Astrocyte (in vitro differentiated cells and primary cell): ENCODE measurements at regions not wholly inside any gene's neighbourhood (a gene's known extent, or its start where the extent isn't known, plus 50 kb on each side); places are given as distances from the start of the nearest gene placed in this dataset.

Experiments used
- DNase-seq: peaks from one replicate; pipeline ENCODE4 v3.0.0-alpha.2; 2010; ENCODE audit warnings: low read depth
- FAIRE-seq: peaks from 2 replicates; lab custom pipeline; 2011; peaks lifted over from hg19 to GRCh38; lab: Jason Lieb, UNC
- H2AFZ ChIP-seq: 2 replicates; pipeline ENCODE4 v1.6.0; 2012; ENCODE audit warnings: low read depth, low read length, inconsistent platforms
- H3K27ac ChIP-seq: 2 replicates; pipeline ENCODE4 v1.5.1; 2011; ENCODE audit warnings: low read depth, low read length, inconsistent platforms
- H3K27me3 ChIP-seq: 2 replicates; pipeline ENCODE4 v1.6.0; 2011; ENCODE audit warnings: low read length, inconsistent platforms; ENCODE audit not compliant: insufficient read depth
- H3K36me3 ChIP-seq: 2 replicates; pipeline ENCODE4 v1.5.1; 2011; ENCODE audit warnings: low read length, inconsistent platforms; ENCODE audit not compliant: insufficient read depth
- H3K4me1 ChIP-seq: 2 replicates; pipeline ENCODE4 v1.5.1; 2011; ENCODE audit warnings: low read length, inconsistent platforms; ENCODE audit not compliant: insufficient read depth
- H3K4me2 ChIP-seq: 2 replicates; pipeline ENCODE4 v1.6.0; 2012; ENCODE audit warnings: low read length, inconsistent platforms
- H3K4me3 ChIP-seq: 2 replicates; pipeline ENCODE4 v1.5.1; 2011; ENCODE audit warnings: low read depth, mild to moderate bottlenecking, low read length, inconsistent platforms; ENCODE audit not compliant: insufficient read depth
- H3K79me2 ChIP-seq: 2 replicates; pipeline ENCODE4 v1.6.0; 2012; ENCODE audit warnings: mild to moderate bottlenecking, low read length, inconsistent platforms; ENCODE audit not compliant: insufficient read depth
- H3K9ac ChIP-seq: 2 replicates; pipeline ENCODE4 v1.6.0; 2012; ENCODE audit warnings: mild to moderate bottlenecking, low read length, inconsistent platforms
- H3K9me3 ChIP-seq: 2 replicates; pipeline ENCODE4 v1.5.1; 2012; ENCODE audit warnings: low read depth, mild to moderate bottlenecking, low read length, inconsistent platforms; ENCODE audit not compliant: insufficient read depth
- H4K20me1 ChIP-seq: 2 replicates; pipeline ENCODE4 v1.6.0; 2012; ENCODE audit warnings: low read length, inconsistent platforms; ENCODE audit not compliant: insufficient read depth
- H3K27ac Mint-ChIP-seq: one replicate; pipeline ENCODE4 v1.8.0; 2021; ENCODE audit warnings: mild to moderate bottlenecking, mixed read lengths; ENCODE audit not compliant: unreplicated experiment
- H3K27me3 Mint-ChIP-seq: one replicate; pipeline ENCODE4 v1.8.0; 2021; ENCODE audit warnings: low read depth, mixed read lengths; ENCODE audit not compliant: unreplicated experiment
- H3K36me3 Mint-ChIP-seq: one replicate; pipeline ENCODE4 v1.8.0; 2021; ENCODE audit warnings: low read depth, mixed read lengths; ENCODE audit not compliant: unreplicated experiment
- H3K4me1 Mint-ChIP-seq: one replicate; pipeline ENCODE4 v1.8.0; 2021; ENCODE audit warnings: low read depth, mixed read lengths; ENCODE audit not compliant: unreplicated experiment
- H3K4me3 Mint-ChIP-seq: one replicate; pipeline ENCODE4 v1.8.0; 2021; ENCODE audit warnings: mild to moderate bottlenecking, moderate library complexity, mixed read lengths; ENCODE audit not compliant: unreplicated experiment
- H3K9me3 Mint-ChIP-seq: one replicate; pipeline ENCODE4 v1.8.0; 2021; ENCODE audit warnings: mild to moderate bottlenecking, mixed read lengths; ENCODE audit not compliant: unreplicated experiment
- CTCF ChIP-seq: IDR thresholded peaks from 2 replicates; pipeline ENCODE4 v1.5.1; 2011; ENCODE audit warnings: low read depth, mild to moderate bottlenecking, inconsistent platforms, low read length, moderate library complexity; ENCODE audit not compliant: insufficient read depth
- EZH2 ChIP-seq: IDR thresholded peaks from 2 replicates; pipeline ENCODE4 v1.6.1; 2012; ENCODE audit warnings: mild to moderate bottlenecking, low read length, inconsistent platforms; ENCODE audit not compliant: insufficient read depth

- Histone ChIP-seq H3K9ac (no peak overlapping the region), H3K27ac (no peak overlapping the region), H3K4me2 (no peak overlapping the region), H2AFZ (no peak overlapping the region), H3K4me1 (no peaks in the 10 kb centered on the region), H3K79me2 (no peaks in the 10 kb centered on the region), H3K36me3 (no peaks in the 10 kb centered on the region), H4K20me1 (no peaks in the 10 kb centered on the region), H3K9me3 (no peaks in the 10 kb centered on the region), H3K4me3 (no peak overlapping the region), H3K27me3 (no peaks in the 10 kb centered on the region)
- Mint-ChIP-seq H3K27ac (no peak overlapping the region), H3K4me3 (no peak overlapping the region), H3K36me3 (no peaks in the 10 kb centered on the region), H3K4me1 (peaks cover 6% of the 10 kb centered on the region), H3K27me3 (peaks cover 10% of the 10 kb centered on the region), H3K9me3 (peaks cover 1% of the 10 kb centered on the region)
- FAIRE-seq (no peak), DNase-seq (no peak)
- TF ChIP-seq EZH2, result no peak
- TF ChIP-seq CTCF, result no peak
Measured at GRCh38 chr6:122059918-122060317, 339.5 kb upstream of the HSF2 start.

DNA sequence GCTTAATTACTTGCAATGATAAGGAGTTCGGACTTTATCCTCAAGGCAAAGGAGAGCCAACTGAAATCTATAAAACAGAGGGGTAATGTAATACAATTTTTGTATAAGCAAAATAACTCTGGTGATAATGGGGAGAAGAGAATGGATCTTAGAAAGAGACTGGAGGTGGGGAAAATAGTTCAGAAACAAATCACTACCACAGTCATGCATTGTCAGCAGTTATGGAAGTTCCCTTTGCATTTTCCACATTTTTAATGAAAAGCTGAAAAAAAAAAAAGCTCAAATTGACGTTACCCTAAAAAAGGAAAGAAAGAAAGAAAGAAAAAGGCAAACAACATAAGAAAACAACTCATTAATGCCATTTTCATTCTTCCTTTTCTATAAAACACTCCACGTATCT lies 337.6 kb upstream of the HSF2 start:
- Histone ChIP-seq H2AFZ (no peak overlapping the region), H3K4me3 (no peak overlapping the region), H3K27ac (no peak overlapping the region), H3K36me3 (no peaks in the 10 kb centered on the region), H3K9me3 (no peaks in the 10 kb centered on the region), H3K27me3 (no peaks in the 10 kb centered on the region), H3K9ac (no peak overlapping the region), H3K79me2 (no peaks in the 10 kb centered on the region), H4K20me1 (no peaks in the 10 kb centered on the region), H3K4me2 (no peak overlapping the region), H3K4me1 (no peaks in the 10 kb centered on the region)
- peak; percentile 52 for DNase-seq
- H3K27ac Mint-ChIP-seq, result no peak overlapping the region
- peaks cover 6% of the 10 kb centered on the region for H3K4me1 Mint-ChIP-seq
- peaks cover 1% of the 10 kb centered on the region for H3K9me3 Mint-ChIP-seq
- no peak for FAIRE-seq
- no peaks in the 10 kb centered on the region for H3K36me3 Mint-ChIP-seq
- TF ChIP-seq EZH2 (no peak), CTCF (no peak)
- peaks cover 6% of the 10 kb centered on the region for H3K27me3 Mint-ChIP-seq
- peak overlapping the region; percentile 3 for H3K4me3 Mint-ChIP-seq

GRCh38 chr6:122063076-122063475 lies 336.4 kb upstream of the HSF2 start:
- no peak overlapping the region for H3K27ac Mint-ChIP-seq
- H3K27me3 Mint-ChIP-seq, result peaks cover 3% of the 10 kb centered on the region
- peaks cover 6% of the 10 kb centered on the region for H3K4me1 Mint-ChIP-seq

More at GRCh38 chr6:122063076-122063475, 336.4 kb upstream of the HSF2 start:
- Mint-ChIP-seq H3K9me3 (peaks cover 1% of the 10 kb centered on the region), H3K36me3 (no peaks in the 10 kb centered on the region), H3K4me3 (no peak overlapping the region)
- TF ChIP-seq EZH2 (no peak), CTCF (no peak)
- Histone ChIP-seq H3K4me3 (no peak overlapping the region), H3K4me1 (no peaks in the 10 kb centered on the region), H3K36me3 (no peaks in the 10 kb centered on the region), H2AFZ (no peak overlapping the region), H3K27me3 (no peaks in the 10 kb centered on the region), H3K9me3 (no peaks in the 10 kb centered on the region), H4K20me1 (no peaks in the 10 kb centered on the region), H3K9ac (no peak overlapping the region), H3K4me2 (no peak overlapping the region), H3K79me2 (no peaks in the 10 kb centered on the region), H3K27ac (no peak overlapping the region)
- DNase-seq, result no peak
- no peak for FAIRE-seq
